ENCODE measurements at regions not wholly inside any gene's neighbourhood (a gene's known extent, or its start where the extent isn't known, plus 50 kb on each side); places are given as distances from the start of the nearest gene placed in this dataset.

DNA sequence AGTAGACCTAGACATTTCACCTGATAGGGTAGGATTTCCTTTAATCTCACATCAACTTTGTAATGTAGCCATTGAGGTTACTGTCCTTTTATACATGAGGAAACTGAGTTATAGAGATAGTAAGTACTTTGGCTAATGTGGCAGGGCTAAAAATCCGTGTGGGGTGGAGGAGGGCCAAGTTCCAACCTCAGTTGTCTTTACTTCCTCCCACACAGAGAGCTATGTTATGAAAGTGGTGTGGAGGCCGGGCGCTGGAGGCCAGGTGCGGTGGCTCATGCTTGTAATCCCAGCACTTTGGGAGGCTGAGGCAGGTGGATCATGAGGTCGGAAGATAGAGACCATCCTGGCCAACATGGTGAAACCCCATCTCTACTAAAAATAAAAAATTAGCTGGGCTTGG is 173.3 kb downstream of the PALM2AKAP2 start:
- no peak for DNase-seq

DNA sequence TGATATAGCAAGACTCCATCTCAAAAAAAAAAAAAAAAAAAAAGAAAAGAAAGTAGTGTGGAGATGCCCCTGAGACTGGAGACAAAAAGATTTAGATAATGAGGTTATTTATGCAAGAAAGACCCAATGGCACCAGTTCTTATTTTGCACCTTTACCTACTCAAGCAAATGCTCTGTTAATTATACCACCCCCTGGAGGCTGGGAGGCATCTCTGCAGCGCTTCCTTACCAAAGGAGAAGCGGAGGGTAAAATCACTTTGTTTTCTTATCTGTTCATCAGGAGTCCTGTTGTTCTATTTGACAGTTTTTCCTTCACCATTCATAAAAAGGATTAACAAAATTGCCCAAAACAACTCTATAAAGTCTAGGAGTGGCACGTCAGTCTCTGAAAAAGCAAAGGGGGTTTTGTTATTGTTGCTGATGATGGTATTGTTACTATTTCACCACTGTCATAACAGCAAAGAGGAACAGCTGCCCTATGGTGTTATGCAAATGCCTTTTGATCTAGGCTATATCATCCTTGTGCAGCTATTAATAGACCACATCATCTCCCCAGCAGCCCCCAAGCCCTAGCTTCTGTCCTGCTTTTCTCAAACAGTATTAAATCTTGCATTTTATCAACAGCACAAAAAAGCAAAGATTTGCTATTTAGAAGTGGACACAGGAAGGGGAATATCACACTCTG is 174.0 kb downstream of the PALM2AKAP2 start:
- no peak for DNase-seq

DNA sequence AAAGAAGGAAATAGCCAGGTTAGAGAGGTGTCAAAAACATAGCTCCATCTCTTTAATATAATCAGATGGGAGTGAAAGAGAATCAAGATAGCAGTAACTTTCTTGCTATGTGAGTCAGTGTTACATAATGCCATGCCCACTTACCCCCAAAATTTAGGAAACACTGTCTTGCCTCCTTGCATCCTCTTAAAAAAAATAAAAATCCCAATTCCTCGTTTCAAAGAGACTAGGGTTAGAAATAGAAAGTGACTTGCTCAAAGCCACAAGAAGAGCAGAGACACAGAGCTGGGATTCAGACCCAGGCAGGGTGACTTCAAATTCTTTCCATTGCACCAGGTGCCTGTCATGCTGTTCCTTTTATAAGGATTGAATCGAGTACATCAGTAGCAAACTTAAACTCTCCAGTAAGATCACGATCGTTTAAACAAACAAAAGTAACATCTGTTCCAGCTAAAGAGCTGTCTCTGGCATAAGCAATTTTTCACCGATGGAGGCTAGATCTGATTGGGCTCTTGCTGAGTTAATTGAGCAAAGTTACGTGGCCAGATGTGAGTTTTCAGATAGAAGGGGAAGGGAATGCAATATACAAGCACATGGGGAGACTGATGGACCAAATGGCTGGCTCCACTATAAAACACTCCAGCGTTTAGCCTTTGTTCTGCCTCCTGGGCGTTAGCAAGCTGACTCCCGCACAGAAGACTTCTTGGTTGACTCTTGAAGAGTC is 176.9 kb downstream of the PALM2AKAP2 start:
- no peak for DNase-seq

DNA sequence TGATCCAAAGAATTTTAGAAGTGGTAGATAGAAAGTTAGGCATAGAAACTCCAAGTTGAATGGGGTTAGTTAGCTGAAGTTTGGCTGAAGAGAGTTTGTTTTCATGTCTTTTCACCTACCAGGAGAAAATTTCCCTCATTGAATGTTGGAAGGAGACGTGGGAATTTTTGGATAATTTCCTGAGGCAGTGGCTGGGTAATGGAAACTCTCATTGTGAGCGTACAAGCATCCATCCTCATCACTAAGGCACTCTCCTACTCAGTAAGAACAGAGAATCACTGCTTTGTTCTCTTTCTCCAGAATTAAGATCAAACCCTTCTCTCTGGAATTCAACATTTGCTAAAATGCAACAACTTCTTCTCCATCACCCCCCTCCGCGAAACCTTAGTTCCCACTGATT is 179.7 kb downstream of the PALM2AKAP2 start:
- DNase-seq: no peak

DNA sequence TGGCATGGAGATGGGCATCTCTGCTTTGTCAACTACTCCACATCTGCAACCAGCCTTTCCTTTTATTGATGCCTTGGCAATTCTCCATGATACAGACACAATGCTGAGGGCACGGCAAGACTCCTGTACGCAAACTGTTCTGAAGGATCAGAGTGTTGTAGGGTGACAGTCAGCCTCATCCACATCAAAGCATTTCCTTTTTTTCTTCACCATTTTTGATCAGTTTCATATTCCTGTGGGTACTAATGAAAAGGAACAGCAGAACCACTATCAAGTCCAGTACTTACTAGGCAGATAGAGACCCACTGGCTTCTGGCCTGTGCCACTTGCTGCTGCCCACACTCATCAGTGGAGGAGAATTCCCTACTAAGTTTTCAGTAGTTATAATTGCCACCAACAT is 181.6 kb downstream of the PALM2AKAP2 start:
- no peak for DNase-seq

DNA sequence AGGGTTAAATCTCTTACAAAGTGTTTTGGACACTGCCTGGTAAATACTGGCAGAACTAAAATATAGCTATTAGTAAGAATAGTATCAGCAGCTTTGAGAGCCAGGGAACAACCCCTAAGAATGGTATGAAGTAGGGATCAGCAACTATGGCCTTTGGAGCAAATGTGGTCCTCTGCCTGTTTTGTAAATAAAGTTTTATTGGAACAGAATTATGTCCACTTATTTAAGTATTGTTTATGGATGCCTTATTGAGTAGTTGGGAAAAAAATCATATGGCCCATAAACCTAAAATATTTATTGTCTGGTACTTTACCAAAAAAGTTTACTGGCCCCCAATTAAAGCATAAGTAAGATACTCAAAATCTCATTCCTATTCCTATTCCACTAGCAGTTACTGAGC is 182.2 kb downstream of the PALM2AKAP2 start:
- DNase-seq: no peak

DNA sequence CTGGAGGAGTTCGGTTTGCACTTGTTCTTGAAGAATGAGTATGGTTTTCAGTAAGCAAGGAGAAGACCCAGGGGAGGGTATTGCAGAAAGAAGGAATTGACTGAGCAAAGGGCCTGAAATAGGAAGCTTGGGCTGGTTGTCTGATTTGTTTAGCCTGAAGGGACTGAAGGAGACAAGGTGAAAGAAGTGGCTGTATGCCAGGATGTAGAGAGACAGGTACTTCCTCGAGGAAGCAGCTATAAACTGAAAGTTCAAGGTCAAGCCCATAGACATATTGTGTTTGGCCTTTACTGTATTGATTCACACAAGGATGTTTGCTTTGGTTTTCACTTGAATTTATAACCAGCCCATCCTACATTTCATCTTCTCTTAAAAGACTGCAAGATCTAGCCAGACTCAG is 183.1 kb downstream of the PALM2AKAP2 start:
- no peak for DNase-seq

DNA sequence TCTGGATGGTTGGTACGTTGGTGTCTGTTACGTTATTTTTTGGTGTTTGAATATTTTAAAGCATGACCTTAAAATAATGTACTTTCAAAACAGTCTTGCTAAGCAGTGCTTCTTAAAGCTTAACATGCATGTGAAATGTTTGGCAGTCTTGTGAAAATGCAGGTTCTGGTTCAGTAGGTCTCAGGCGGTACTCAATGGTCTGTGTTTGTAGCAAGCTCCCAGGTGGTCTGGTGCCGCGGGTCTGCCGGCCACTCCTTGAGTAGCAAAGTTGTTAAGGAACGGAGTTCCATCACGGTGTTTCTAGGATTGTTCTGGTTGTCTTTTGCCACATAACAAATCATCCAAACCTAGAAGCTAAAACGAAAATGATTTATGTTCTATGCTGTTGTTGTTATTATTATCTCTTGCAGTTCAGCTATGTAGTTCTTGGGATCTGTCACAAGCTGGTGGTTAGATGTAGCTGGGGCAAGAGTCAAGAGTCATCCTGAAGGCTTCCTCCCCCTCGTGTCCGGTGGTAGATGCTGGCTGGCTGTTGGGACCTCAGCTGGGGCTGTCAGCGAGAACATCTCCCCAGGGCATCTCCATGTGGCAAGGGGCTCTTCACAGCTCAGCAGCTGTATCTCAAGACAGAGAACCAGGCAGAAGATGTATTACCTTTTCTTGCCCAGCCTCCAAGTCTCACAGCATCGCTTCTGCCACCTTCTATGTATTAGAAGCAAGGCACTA is 186.8 kb downstream of the PALM2AKAP2 start:
- DNase-seq: no peak

DNA sequence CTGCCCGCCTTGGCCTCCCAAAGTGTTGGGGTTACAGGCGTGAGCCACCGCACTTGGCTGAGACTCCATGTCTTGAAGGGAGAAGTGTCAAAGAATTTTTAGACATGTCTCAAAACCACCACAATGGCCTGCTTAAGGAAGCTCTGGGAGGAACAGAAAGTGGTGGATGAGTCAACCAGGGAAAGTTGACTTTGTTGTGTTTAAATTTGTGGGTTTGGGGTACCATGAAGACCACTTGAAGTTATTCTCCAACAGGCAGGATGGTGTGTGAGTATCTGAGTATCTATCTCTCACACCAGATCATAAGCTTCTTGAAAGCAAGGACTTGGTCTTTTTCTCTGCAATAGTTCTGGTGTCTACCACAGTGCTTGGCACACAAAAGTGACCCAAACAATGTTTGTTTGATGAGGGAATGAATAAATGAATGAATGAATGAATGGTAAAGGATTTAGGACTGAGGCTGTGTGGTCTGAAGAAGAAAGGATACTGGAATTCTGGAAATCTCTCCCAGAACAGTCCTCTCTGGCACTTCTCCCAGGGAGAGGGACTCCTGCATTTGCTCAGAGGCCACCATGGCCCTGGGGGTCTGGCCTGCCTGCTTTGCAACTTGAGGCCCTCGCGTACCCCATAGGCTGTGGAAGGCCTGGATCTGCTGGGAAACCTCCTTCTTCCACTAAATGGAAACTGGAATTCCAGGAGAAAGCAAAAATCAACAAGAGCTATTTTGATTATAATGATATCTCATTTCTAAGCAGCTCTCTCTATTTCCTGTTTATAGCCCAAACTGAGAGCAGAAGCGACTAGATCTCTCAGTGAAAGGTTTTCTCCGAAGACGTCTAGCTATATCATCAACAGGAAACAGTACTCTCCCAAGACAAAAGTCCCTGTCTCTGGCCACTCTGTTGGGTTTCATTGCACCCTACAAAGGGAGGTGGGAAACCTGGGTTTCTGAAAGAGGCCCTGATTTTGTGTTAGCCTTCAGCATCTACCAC is 187.9 kb downstream of the PALM2AKAP2 start:
- DNase-seq: no peak

DNA sequence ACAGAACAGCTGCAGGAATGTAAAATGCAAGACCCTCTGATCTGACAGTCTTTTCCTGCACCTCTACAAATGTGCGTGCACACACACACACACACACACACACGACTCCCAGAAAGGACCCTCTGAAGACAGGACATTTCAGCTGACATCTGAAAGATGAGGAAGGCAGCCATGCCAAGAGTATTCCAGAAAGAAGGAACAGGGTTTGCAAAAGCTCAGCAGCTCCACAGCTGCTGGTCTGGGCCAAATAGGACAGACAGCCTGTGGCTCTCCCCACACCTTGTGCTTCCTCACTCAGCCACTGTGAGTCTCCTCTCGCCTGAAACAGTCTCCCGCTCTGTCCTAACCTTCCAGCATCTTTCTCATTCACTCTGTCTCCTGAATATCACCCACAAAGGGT is 189.0 kb downstream of the PALM2AKAP2 start:
- DNase-seq: no peak

DNA sequence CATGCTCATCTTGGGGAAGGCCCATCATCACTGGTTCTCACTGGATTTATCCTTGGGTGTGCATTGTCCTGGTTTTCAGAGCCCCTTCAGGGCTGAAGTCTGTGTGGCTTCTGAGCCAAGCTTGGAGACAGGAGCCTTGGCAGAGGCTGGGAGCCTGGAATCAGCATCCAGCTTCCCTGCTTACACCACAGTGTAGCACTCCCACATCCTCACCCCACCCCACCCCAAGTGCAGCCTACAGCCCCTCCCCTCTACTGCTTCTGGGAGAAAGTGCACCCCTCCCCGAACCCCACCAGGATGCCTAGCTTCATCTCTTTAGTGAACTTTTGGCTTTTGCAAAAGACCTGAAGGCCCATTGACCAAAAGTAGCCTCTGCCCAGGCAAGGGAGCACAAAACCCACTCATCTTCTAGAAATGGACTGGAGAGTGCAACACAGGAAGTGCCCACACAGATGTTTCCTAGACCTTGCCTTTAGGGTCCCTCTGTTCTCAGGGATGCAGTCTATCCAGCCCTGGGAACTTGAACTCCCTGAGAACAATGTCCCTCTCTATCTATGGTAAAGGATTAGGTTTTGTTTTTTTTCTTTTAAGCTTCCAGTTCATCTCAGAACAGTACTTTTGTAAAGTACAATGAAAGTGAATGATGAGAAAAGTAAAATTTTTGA is 189.7 kb downstream of the PALM2AKAP2 start:
- no peak for DNase-seq

DNA sequence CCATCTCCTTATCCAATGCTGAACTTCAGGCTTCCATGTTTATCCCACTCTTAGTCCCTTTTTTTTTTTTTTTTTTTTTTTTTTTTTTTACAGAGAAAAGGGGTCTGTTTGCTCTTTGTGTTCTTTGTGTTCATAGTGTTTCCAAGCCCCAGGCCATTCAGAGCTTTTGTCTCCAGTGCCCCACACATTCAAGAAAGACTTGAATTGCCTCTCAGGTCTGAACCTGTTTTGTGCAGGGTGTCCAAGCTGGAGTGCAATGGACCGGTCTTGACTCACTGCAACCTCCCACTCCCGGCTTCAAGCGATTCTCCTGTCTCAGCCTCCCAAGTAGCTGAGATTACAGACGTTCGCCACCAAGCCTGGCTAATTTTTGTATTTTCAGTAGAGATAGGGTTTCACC is 191.2 kb downstream of the PALM2AKAP2 start:
- DNase-seq: no peak

DNA sequence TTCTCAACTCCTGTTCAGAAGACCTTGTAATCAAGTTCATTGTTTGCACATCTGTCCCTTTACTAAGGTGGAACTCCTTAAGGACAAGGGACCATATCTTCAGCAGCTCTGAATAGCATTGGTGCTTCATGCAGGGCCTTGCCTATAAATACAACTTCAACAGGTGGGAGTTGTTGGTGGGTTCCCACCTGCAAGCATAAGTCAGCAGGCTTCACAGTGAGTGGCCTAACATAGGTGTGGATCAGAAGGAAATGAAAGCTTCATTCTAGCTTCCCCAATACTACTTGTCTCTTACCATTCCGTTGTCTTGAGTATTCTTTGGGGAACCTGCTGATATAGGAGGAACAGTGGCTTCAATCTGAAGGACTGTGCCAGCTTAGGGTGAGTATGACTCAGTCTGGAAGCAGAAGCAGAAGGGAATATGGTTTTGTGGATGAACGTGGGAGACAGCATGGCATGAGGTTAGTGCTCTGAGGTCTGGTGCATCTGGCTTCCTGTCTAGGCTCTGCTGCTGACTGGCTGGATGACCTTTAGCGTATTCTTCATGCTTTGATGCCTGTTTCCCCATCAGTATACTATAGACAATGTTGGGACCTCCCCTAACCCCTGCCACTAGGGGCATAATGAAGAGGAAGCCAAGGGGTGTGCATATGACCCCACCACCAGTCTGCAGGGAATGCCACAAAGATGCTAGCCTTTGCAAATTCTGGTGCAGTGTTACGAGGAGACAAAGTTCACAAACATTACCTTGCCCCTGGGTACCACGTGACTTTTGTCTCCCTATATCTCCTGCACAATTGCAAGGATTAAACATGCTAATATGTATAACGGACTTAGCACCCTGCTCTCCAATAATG is 192.3 kb downstream of the PALM2AKAP2 start:
- no peak for DNase-seq

DNA sequence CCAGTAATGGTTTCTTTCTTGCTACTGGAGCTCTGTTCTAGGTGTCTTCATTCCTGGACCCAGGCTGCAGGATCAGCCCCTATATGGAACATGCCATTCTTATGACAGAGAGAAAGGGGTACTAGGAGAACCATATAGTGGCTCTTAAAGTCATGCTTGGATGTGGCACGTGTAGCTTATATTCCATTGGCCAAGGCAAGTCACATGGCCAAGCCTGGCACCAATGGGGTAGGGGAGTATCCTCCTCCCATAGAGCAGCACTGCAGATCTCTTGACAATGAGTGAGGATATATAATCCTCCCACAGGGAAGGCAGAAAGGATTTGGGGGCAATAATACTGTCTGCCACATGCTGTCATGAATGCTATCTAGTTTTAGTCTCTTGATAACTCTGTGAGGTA is 193.3 kb downstream of the PALM2AKAP2 start:
- DNase-seq: no peak

DNA sequence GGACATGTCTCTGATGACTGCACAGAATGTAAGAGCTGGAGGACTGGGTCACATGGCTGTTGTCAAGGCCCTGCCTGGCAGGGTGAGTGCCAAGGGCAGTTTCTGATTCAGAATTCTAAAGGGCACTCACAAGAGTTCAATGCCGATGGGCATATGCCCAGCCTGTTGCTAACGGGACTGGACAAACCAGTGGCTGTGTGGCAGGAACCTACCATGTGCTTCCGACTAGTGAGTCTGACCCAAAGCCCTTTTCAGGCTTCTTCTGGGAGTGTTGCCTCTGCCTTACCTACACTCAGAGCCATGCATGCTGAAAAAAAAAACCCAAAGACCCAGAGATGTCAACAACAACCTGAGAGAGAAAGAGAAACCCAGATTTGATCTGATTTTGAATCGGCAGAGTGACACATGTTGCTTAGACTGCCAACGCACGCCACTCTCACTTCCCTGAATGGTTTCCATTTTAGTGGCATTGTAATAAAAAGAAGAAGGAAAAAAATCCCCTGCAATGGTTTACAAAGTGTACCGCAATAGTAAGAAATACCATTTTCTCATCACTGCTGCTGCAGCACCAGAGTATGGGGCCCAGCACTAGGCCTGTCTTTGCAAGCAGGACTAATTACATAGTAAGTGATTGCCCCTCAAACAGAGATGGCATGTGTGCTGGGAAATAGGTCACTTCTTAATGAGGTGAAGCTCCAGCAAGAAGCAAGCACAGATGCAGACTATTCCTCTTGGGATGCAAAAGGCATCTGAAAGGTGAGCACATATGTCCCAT is 194.3 kb downstream of the PALM2AKAP2 start:
- DNase-seq: no peak

DNA sequence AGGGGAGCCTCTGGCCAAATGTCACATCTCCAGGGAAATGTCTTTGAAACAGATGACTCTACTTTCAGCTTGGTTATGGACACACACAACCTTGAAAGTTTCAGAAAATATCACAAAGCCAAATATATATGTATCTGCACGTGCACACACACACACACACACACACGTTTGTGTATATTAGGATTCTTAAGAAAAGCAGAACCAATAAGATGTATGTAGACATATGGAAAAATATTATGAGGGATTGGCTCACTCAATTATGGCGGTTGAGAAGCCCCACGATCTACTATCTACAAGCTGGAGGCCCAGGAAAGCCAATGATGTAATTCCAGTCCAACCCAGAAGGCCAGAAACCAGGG is 194.9 kb downstream of the PALM2AKAP2 start:
- no peak for DNase-seq

DNA sequence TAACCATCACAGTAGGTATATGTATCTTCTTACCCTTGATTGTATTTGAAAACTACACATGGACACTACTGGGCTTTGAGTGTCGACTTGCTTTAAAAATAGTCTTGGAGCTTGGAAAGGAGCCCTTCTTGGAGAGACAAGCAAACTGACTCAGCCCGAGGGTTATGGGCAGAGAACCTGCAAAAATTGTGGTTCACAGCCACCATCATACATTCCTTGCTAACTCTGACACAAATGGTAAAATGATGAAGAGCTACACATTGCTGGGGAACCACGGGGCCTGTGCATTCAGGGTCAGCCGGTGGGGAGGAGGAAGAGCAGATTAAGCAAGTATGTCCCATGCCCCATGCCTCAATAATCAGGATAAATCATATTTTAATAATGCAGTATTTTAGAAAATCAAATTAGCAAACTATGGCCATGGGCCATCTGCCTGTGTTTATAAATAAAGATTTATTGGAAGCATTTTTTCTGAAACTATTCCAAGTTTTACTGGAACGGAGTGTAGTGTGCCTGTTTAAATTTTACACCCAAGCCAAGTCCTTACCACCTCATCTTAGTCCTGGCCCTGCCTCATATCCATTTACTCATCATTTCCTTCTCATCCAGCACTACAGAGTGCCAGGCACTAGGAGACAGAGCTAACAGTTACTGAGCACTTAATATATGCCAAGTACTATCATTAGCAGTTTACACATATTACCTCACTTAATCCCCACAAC is 195.7 kb downstream of the PALM2AKAP2 start:
- DNase-seq: no peak

DNA sequence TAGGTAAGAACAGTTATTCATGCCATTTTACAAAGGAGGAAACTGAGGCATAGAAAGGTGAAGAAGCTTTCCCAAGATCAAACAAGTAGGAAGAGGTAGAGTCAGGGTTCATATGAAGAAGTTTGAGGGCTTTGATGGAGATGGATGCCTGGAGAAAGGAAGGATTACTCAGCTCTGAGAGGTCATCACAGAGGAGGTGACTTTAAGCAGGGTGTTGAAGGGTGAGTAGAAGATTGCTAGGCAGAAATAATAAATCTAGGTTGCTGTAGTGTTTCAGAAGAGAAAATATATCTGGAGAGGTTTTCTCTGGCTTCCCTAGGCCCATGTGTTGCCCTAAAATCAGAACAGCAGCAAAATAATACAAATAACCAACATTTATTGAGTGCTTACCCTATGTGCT is 196.3 kb downstream of the PALM2AKAP2 start:
- no peak for DNase-seq

DNA sequence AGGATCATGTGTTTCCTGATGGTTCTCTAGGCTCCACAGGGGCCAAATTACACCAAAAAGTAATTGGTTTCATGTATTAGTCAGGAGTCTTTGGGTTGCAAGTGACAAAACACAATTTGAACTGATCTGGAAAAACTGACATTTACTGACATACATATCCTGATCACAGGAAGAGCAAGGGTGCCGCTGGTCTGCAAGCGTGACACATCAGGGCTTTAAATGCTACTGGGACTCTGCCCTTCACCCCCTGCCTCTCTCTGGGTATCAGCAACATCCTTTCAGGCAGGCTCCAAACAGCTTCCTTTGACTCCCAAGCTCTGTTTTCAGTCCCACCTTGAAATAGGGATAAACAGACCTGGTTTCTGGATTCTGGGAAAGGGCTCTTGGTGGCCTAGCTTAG is 197.5 kb downstream of the PALM2AKAP2 start:
- DNase-seq: no peak

DNA sequence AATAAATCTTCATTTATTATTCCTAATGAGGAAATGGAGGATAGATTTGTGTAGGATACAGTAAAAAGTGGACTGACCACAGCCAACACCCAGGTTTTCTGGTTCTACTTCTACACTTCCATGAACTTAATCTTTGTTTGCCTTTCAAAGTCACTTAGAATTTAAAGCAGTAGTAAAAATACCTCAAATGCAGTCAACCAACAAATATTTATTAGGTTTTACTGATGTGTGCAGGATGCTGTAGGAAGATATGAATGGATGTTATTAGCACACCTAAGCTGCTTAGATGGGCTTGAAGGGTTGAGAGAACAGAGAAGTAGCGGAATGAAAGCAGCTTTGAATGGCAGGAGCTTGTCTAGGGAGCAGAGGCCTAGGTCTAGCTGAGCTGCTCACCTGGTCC is 201.1 kb downstream of the PALM2AKAP2 start:
- DNase-seq: no peak

All from T1000 (cell line).